Right lobe of liver (tissue), 6 donors: ENCODE measurements at regions not wholly inside any gene's neighbourhood (a gene's known extent, or its start where the extent isn't known, plus 50 kb on each side); places are given as distances from the start of the nearest gene placed in this dataset.

Source experiments
- ATAC-seq, 4 donors: fragments of 200-7000 bp; cut with Tn5 transposase; one replicate each; pipeline ENCODE4 v1.9.1; 2020; ENCODE audit warnings: mild to moderate bottlenecking in 4 of 4, moderate library complexity in 4 of 4
- DNase-seq, 3 donors: peaks; one replicate each; pipeline ENCODE4 v3.0.0-alpha.2; 2020
- H3K27ac ChIP-seq, 3 donors: fragments of 200-600 bp; one replicate each; pipeline ENCODE4 v1.8.0; 2022
- H3K27me3 ChIP-seq, 2 donors: fragments of 200-600 bp; one replicate each; pipeline ENCODE4 v1.8.0; 2022
- H3K36me3 ChIP-seq, 4 donors: fragments of 200-600 bp; sonication (generic) in 1 of 4; one replicate each; pipeline versions ENCODE4 v1.5.1 to v1.8.0; 2017 to 2022; ENCODE audit warnings: control low read depth in 1 of 4
- H3K4me1 ChIP-seq, 4 donors: fragments of 200-600 bp; sonication (generic) in 1 of 4; one replicate each; pipeline versions ENCODE4 v1.5.1 to v1.8.0; 2017 to 2022; ENCODE audit warnings: control low read depth in 1 of 4
- H3K4me3 ChIP-seq, 3 donors: fragments of 200-600 bp; one replicate each; pipeline ENCODE4 v1.8.0; 2022
- H3K9me3 ChIP-seq, 4 donors: fragments of 200-600 bp; sonication (generic) in 1 of 4; one replicate each; pipeline versions ENCODE4 v1.5.1 to v1.8.0; 2017 to 2022; ENCODE audit warnings: control low read depth in 1 of 4
- CTCF ChIP-seq, 4 donors: fragments of 200-600 bp in 3 of 4; fragments of 450-650 bp in 1 of 4; IDR thresholded peaks; one replicate each; pipeline versions ENCODE4 v1.5.1 to v1.8.0; 2016 to 2022; ENCODE audit warnings: antibody characterized with exemption in 4 of 4, mild to moderate bottlenecking in 2 of 4
- POLR2A ChIP-seq: fragments of 450-650 bp; IDR thresholded peaks from one replicate; pipeline ENCODE4 v1.6.1; 2017; ENCODE audit warnings: antibody characterized with exemption, mild to moderate bottlenecking
- WGBS: methylation state at CpG from one replicate; pipeline ENCODE4 v1.1.6; 2018; ENCODE audit warnings: low coverage, low lambda C conversion rate; ENCODE audit not compliant: insufficient coverage; ENCODE audit errors: missing lambda C conversion rate; 5-methylcytosine and 5-hydroxymethylcytosine counted together
- intact Hi-C, 2 donors: fragments of 100-400 bp; cut with DNase I; formaldehyde crosslinking; loops; one replicate each; pipeline versions ENCODE4 v1.11.2 to v1.14.1; 2022
- donor health status: DM: no; HTN: yes; CAD: no.
- donor health status: DM: no; HTN: no; CAD: no.
- donor health status: DM: no; HTN: no; CAD: no.
- donor health status: DM: no; HTN: yes; CAD: no.
- donor health status: DM: no; HTN: yes; CAD: no.

- no peaks in the 10 kb centered on the region for H3K9me3 ChIP-seq
- no peak overlapping the region for H3K27ac ChIP-seq
- H3K27me3 ChIP-seq = no peaks in the 10 kb centered on the region
- ATAC-seq = no peak
- H3K4me3 ChIP-seq = no peak overlapping the region
- 60% methylated on average over 3 of the region's 10 CpGs for WGBS
- no peaks in the 10 kb centered on the region for H3K36me3 ChIP-seq
- TF ChIP-seq CTCF (IDR thresholded peaks at IDR 0.05) = no peak
- TF ChIP-seq POLR2A = no peak
- peak in 1 of 3 donors; percentile 18 for DNase-seq
- no peaks in the 10 kb centered on the region for H3K4me1 ChIP-seq
- intact Hi-C loops = no loop called here
Observed at GRCh38 chr12:131250951-131251315, 297.2 kb downstream of the ADGRD1 start.

GRCh38 chr12:131251336-131252101, 297.8 kb downstream of the ADGRD1 start:
- Histone ChIP-seq H3K4me1 (no peaks in the 10 kb centered on the region), H3K4me3 (no peak overlapping the region), H3K9me3 (no peaks in the 10 kb centered on the region), H3K27me3 (no peaks in the 10 kb centered on the region), H3K36me3 (no peaks in the 10 kb centered on the region), H3K27ac (no peak overlapping the region)
- no peak for TF ChIP-seq POLR2A
- no peak for TF ChIP-seq CTCF (IDR thresholded peaks at IDR 0.05)
- intact Hi-C loops = no loop called here
- WGBS = 48% methylated on average over 11 of the region's 16 CpGs
- peak in 1 of 3 donors; percentile 21 for DNase-seq
- ATAC-seq = no peak

- intact Hi-C loops = no loop called here
- TF ChIP-seq CTCF (IDR thresholded peaks at IDR 0.05) (no peak), POLR2A (no peak)
- WGBS = 46% methylated on average over 5 of the region's 6 CpGs
- Histone ChIP-seq H3K27ac (no peak overlapping the region), H3K36me3 (no peaks in the 10 kb centered on the region), H3K27me3 (no peaks in the 10 kb centered on the region), H3K9me3 (no peaks in the 10 kb centered on the region), H3K4me1 (no peaks in the 10 kb centered on the region), H3K4me3 (no peak overlapping the region)
- ATAC-seq = no peak
- no peak for DNase-seq
Observed at GRCh38 chr12:131253376-131254026, 299.8 kb downstream of the ADGRD1 start.

GRCh38 chr12:131254374-131254773, 300.7 kb downstream of the ADGRD1 start:
- Histone ChIP-seq H3K27me3 (no peaks in the 10 kb centered on the region), H3K36me3 (no peaks in the 10 kb centered on the region), H3K4me3 (no peak overlapping the region), H3K4me1 (no peaks in the 10 kb centered on the region), H3K27ac (no peak overlapping the region), H3K9me3 (no peaks in the 10 kb centered on the region)
- no peak for TF ChIP-seq CTCF (IDR thresholded peaks at IDR 0.05)
- TF ChIP-seq POLR2A = no peak
- intact Hi-C loops = no loop called here
- WGBS = 50% methylated on average over 1 of the region's 2 CpGs
- peak in 1 of 3 donors; percentile 7 for DNase-seq
- no peak for ATAC-seq
